ENCODE measurements at regions not wholly inside any gene's neighbourhood (a gene's known extent, or its start where the extent isn't known, plus 50 kb on each side); places are given as distances from the start of the nearest gene placed in this dataset.

DNA sequence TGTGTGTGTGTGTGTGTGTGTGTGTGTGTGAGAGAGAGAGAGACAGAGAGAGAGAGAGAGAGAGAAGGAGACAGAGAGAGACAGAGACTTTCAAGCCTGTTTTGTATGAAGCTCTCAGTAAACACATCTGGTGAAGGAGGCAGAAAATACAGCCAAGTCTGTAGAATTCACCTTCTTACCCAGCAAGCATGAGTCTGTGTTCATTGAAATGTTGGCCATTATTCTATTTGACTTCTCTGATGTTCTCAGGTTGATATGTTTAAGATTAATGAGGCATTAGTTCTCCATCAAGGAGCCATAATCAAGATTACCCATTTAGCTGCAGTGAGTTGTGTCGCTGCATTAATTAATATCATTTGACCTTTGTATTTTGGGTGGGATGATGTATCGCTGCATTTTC lies 895.8 kb upstream of the EEF2KMT start:
- TF ChIP-seq, protein P1, sequence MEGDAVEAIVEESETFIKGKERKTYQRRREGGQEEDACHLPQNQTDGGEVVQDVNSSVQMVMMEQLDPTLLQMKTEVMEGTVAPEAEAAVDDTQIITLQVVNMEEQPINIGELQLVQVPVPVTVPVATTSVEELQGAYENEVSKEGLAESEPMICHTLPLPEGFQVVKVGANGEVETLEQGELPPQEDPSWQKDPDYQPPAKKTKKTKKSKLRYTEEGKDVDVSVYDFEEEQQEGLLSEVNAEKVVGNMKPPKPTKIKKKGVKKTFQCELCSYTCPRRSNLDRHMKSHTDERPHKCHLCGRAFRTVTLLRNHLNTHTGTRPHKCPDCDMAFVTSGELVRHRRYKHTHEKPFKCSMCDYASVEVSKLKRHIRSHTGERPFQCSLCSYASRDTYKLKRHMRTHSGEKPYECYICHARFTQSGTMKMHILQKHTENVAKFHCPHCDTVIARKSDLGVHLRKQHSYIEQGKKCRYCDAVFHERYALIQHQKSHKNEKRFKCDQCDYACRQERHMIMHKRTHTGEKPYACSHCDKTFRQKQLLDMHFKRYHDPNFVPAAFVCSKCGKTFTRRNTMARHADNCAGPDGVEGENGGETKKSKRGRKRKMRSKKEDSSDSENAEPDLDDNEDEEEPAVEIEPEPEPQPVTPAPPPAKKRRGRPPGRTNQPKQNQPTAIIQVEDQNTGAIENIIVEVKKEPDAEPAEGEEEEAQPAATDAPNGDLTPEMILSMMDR (IDR thresholded peaks at IDR 0.05) = no peak
- no peak for TF ChIP-seq POLR2A (IDR thresholded peaks at IDR 0.05)
- H3K27ac ChIP-seq = no peak overlapping the region
- no peak overlapping the region for H3K4me3 ChIP-seq
- no peaks in the 10 kb centered on the region for H3K36me3 ChIP-seq
- H3K9me3 ChIP-seq = no peaks in the 10 kb centered on the region
- no peak for DNase-seq
- H3K4me1 ChIP-seq = no peaks in the 10 kb centered on the region
- no peaks in the 10 kb centered on the region for H3K27me3 ChIP-seq

DNA sequence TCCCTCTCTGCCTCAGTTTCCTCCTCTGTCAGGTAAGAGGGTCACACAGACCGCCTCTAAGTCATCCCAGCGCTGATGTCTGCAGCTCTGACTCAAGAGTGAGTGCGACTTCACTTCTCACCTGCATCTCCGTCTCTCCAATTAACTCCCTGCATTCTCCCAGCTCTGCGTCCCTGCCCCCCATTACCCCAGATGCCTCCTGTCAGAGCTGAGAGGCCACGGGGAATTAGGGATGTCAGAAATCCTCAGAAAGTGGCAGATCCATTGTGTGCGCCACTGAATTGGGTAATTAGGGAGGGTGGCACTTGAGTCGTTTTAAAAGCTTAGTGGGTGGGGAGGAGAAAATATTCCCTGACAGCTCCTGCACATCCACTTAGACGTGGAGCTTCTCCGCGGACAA lies 885.4 kb upstream of the EEF2KMT start:
- Histone ChIP-seq H3K9me3 (no peaks in the 10 kb centered on the region), H3K27ac (no peak overlapping the region), H3K4me3 (no peak overlapping the region), H3K36me3 (no peaks in the 10 kb centered on the region), H3K27me3 (no peaks in the 10 kb centered on the region), H3K4me1 (no peaks in the 10 kb centered on the region)
- DNase-seq = no peak
- TF ChIP-seq, protein P1 (IDR thresholded peaks at IDR 0.05) = no peak
- TF ChIP-seq POLR2A (IDR thresholded peaks at IDR 0.05) = no peak

DNA sequence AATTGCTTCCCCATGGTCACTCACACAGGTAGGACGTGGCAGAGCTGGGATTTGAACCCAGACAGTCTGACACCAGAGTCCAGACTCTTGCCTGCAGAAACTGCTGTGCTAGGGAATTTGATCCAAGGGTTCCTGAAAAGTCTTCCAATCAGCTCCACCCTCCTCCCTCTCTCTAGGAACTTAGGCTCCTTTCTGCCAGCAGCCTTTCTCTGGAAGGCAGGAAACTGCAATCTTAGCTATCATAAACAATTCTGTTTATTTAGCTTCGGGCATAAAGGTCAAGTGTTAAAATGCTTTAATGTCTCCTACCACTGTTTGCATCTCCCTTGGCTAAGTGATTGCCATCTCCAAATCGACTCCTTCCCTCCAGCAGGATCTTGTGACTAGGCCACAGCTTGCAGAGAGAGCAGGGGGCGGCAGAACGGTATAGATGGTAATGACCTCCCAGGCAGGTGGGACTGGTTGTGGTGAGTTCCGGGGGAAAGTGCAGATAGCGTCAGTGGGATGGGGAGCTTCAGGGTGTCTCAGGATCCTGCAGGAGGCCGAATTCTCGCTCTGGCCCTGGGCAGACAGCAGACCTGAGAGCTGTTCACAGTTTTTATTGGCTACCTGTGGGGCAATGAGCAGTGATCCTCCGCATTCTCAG lies 882.4 kb upstream of the EEF2KMT start:
- H3K4me1 ChIP-seq = no peaks in the 10 kb centered on the region
- no peak for DNase-seq
- H3K27me3 ChIP-seq = no peaks in the 10 kb centered on the region
- H3K9me3 ChIP-seq = no peaks in the 10 kb centered on the region
- H3K4me3 ChIP-seq = no peak overlapping the region
- no peaks in the 10 kb centered on the region for H3K36me3 ChIP-seq
- no peak overlapping the region for H3K27ac ChIP-seq
- no peak for TF ChIP-seq POLR2A (IDR thresholded peaks at IDR 0.05)
- TF ChIP-seq, protein P1 (IDR thresholded peaks at IDR 0.05) = no peak

DNA sequence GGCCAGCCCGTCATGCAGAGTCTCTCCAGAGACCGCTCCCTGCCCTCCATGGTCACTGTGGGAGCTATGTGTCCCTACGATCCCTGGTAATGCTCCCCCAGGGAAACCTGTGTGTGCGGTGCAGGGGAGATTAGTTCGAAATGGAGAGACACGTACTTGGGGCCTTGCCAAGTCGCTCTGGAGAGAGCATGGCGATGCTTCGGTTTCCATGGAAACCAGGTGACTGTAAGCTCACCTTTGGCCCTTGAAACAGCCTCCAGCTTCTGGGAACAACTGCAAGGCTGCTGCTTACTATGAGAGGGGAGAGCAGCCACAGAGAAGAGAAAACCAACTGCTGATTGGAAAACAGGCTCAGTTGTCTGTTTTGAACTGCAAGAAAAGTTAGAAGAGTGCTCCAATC lies 879.7 kb upstream of the EEF2KMT start:
- H3K9me3 ChIP-seq = no peaks in the 10 kb centered on the region
- H3K27ac ChIP-seq = no peak overlapping the region
- no peak for DNase-seq
- no peak for TF ChIP-seq POLR2A (IDR thresholded peaks at IDR 0.05)
- TF ChIP-seq, protein P1 (IDR thresholded peaks at IDR 0.05) = no peak
- no peak overlapping the region for H3K4me3 ChIP-seq
- H3K27me3 ChIP-seq = no peaks in the 10 kb centered on the region
- no peaks in the 10 kb centered on the region for H3K4me1 ChIP-seq
- H3K36me3 ChIP-seq = no peaks in the 10 kb centered on the region

DNA sequence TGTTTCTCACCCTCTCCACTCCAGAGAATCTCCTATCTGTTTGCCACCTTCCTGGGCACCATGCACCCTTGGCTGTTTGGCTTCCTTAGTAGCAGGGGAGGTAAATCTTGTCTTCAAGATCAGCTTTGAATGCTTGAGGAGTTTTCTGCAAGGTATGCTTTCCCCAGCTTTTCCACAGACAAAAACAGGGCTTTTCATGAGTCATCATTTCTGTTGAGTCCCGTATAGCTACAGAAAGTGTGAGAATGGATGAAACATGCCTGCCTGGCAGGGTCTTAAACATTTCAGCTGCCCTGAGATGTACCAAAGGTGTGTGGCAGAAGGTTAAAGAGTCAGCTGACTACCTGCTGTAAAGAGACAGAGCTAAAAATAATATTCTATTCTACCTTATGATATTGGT lies 875.2 kb upstream of the EEF2KMT start:
- DNase-seq = no peak
- TF ChIP-seq, protein P1 (IDR thresholded peaks at IDR 0.05) = no peak
- TF ChIP-seq POLR2A (IDR thresholded peaks at IDR 0.05) = no peak
- no peaks in the 10 kb centered on the region for H3K4me1 ChIP-seq
- no peaks in the 10 kb centered on the region for H3K27me3 ChIP-seq
- no peaks in the 10 kb centered on the region for H3K9me3 ChIP-seq
- no peaks in the 10 kb centered on the region for H3K36me3 ChIP-seq
- H3K27ac ChIP-seq = no peak overlapping the region
- no peak overlapping the region for H3K4me3 ChIP-seq

- Histone ChIP-seq H3K4me1 (no peaks in the 10 kb centered on the region), H3K4me3 (no peak overlapping the region), H3K9me3 (no peaks in the 10 kb centered on the region), H3K27ac (no peak overlapping the region), H3K27me3 (no peaks in the 10 kb centered on the region), H3K36me3 (no peaks in the 10 kb centered on the region)
- TF ChIP-seq POLR2A (IDR thresholded peaks at IDR 0.05) = no peak
- TF ChIP-seq, protein P1 (IDR thresholded peaks at IDR 0.05) = no peak
- no peak for DNase-seq
These were observed 874.3 kb upstream of the EEF2KMT start for GRCh38 chr16:5971924-5972323.
